Embryonic facial prominence (tissue), 1 donor: ENCODE measurements at regions not wholly inside any gene's neighbourhood (a gene's known extent, or its start where the extent isn't known, plus 50 kb on each side); places are given as distances from the start of the nearest gene placed in this dataset.

Source experiments
- DNase-seq: peaks from one replicate; pipeline ENCODE4 v3.0.0-alpha.2; 2016; ENCODE audit errors: extremely low spot score

GRCh38 chr3:67288466-67289106 is 290.5 kb downstream of the KBTBD8 start:
- DNase-seq: no peak

GRCh38 chr3:67289626-67290025 is 291.5 kb downstream of the KBTBD8 start:
- DNase-seq: no peak

- no peak for DNase-seq
Measured at GRCh38 chr3:67290438-67290837, 292.3 kb downstream of the KBTBD8 start.

GRCh38 chr3:67291287-67292252 is 293.5 kb downstream of the KBTBD8 start:
- DNase-seq: no peak

GRCh38 chr3:67292356-67293121 is 294.4 kb downstream of the KBTBD8 start:
- no peak for DNase-seq

- DNase-seq: no peak
Measured at GRCh38 chr3:67294341-67294740, 296.2 kb downstream of the KBTBD8 start.

GRCh38 chr3:67296039-67296892 is 298.2 kb downstream of the KBTBD8 start:
- DNase-seq: no peak

GRCh38 chr3:67297715-67298475 is 299.8 kb downstream of the KBTBD8 start:
- no peak for DNase-seq

GRCh38 chr3:67301556-67301955 is 303.4 kb downstream of the KBTBD8 start:
- no peak for DNase-seq

- DNase-seq: no peak
Measured at GRCh38 chr3:67302489-67302888, 304.4 kb downstream of the KBTBD8 start.

GRCh38 chr3:67305160-67305559 is 307.1 kb downstream of the KBTBD8 start:
- no peak for DNase-seq

- no peak for DNase-seq
Measured at GRCh38 chr3:67305922-67306321, 307.8 kb downstream of the KBTBD8 start.

- no peak for DNase-seq
Measured at GRCh38 chr3:67311440-67311839, 313.3 kb downstream of the KBTBD8 start.

- no peak for DNase-seq
Measured at GRCh38 chr3:67312155-67312554, 314.0 kb downstream of the KBTBD8 start.

- DNase-seq: no peak
Measured at GRCh38 chr3:67318162-67318561, 320.1 kb downstream of the KBTBD8 start.

GRCh38 chr3:67324554-67324953 is 326.4 kb downstream of the KBTBD8 start:
- DNase-seq: no peak
